Panc1 (cell line): ENCODE measurements at regions not wholly inside any gene's neighbourhood (a gene's known extent, or its start where the extent isn't known, plus 50 kb on each side); places are given as distances from the start of the nearest gene placed in this dataset.

Experiments used
- CTCF ChIP-seq: fragments of 450-650 bp; IDR thresholded peaks from 2 replicates; pipeline ENCODE4 v1.5.1; 2017; ENCODE audit warnings: mild to moderate bottlenecking
- POLR2AphosphoS5 ChIP-seq: IDR thresholded peaks from 2 replicates; pipeline ENCODE4 v1.6.1; 2012; ENCODE audit warnings: mild to moderate bottlenecking, low read depth, low read length, moderate library complexity
- SIN3A ChIP-seq: IDR thresholded peaks from 2 replicates; pipeline ENCODE4 v1.6.1; 2012; ENCODE audit warnings: low read depth, mild to moderate bottlenecking, low read length, moderate library complexity, borderline replicate concordance; ENCODE audit not compliant: insufficient read depth
- TCF7L2 ChIP-seq: IDR thresholded peaks from 2 replicates; pipeline ENCODE4 v1.6.1; 2011; ENCODE audit warnings: mild to moderate bottlenecking, low read depth, low read length, inconsistent platforms

- TF ChIP-seq CTCF: no peak
- no peak for TF ChIP-seq POLR2AphosphoS5
- no peak for TF ChIP-seq SIN3A
- TF ChIP-seq TCF7L2: no peak
Measured at GRCh38 chr20:50436696-50437095, 73.5 kb upstream of the PTPN1 start.
